Epithelial cell of proximal tubule (primary cell): ENCODE measurements at regions not wholly inside any gene's neighbourhood (a gene's known extent, or its start where the extent isn't known, plus 50 kb on each side); places are given as distances from the start of the nearest gene placed in this dataset.
"Not testable (repeated sequence)": the region's sequence is repeated elsewhere in the genome, so short reads cannot be mapped to it uniquely, and the experiment has no call there.

ENCODE experiments used
- DNase-seq: peaks from one replicate; pipeline ENCODE4 v3.0.0-alpha.2; 2011; ENCODE audit warnings: low read depth
- H3K4me3 ChIP-seq: 2 replicates; pipeline ENCODE4 v1.5.1; 2011; ENCODE audit warnings: low read depth, mild to moderate bottlenecking, low read length
- TF ChIP-seq, protein P1 (sequence below): conservative IDR thresholded peaks from 2 replicates; pipeline ENCODE4 v1.5.1; 2012; ENCODE audit warnings: low read depth, mild to moderate bottlenecking, low read length

DNA sequence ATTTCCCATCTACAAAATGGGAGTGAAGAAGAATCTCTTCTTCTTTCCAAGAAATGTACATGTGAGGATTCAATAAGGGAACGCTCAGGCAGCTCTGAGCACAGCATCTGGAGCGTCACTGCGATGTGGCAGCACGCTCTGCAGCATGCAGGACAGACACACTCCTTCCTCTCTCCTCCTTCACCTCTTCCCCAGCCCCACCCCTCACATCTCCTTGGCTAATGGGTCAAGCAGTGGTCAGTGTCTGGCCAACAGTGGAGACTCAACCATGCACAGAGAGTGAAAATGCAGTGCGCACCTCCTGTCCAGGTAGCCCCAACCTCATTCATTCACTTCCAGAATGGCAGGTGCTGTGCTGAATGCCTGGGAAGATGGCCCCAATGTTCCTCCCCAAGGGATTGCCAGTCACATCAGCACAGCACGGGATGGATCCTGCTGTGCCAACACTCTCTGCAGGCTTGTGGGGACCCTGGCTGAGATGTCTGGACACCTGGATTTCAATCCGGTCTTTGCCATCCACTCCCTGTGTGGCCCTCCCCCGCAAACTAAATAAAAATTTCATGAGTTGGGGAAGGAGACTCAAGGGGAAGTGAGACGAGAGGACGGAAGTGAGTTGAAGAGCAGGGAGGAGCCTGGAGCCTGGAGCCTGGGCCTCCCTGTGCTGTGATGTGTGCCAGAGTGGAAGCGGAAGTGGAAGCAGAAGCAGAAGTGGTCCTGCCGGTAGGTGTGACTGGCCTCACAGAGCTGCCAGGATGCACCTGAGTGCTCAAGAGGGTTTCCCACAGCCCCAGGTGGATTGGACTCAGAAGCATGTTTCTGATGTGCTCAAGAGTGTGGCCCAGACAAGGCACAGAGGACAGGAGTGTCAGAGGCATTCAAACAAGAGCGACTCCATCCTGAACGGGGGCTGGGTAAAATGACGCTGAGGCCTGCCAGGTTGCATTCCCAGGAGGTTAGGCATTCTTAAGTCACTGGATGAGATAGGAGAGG lies 163.9 kb downstream of the SMAD6 start:
- TF ChIP-seq, protein P1, sequence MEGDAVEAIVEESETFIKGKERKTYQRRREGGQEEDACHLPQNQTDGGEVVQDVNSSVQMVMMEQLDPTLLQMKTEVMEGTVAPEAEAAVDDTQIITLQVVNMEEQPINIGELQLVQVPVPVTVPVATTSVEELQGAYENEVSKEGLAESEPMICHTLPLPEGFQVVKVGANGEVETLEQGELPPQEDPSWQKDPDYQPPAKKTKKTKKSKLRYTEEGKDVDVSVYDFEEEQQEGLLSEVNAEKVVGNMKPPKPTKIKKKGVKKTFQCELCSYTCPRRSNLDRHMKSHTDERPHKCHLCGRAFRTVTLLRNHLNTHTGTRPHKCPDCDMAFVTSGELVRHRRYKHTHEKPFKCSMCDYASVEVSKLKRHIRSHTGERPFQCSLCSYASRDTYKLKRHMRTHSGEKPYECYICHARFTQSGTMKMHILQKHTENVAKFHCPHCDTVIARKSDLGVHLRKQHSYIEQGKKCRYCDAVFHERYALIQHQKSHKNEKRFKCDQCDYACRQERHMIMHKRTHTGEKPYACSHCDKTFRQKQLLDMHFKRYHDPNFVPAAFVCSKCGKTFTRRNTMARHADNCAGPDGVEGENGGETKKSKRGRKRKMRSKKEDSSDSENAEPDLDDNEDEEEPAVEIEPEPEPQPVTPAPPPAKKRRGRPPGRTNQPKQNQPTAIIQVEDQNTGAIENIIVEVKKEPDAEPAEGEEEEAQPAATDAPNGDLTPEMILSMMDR: no peak
- no peak for DNase-seq
- H3K4me3 ChIP-seq: no peak overlapping the region

- DNase-seq: no peak
- no peak overlapping the region for H3K4me3 ChIP-seq
- TF ChIP-seq, protein P1: no peak
These were observed 164.6 kb downstream of the SMAD6 start for GRCh38 chr15:66866656-66867055.

GRCh38 chr15:66868918-66869317 lies 166.9 kb downstream of the SMAD6 start:
- H3K4me3 ChIP-seq: no peak overlapping the region
- no peak for DNase-seq
- TF ChIP-seq, protein P1: no peak

DNA sequence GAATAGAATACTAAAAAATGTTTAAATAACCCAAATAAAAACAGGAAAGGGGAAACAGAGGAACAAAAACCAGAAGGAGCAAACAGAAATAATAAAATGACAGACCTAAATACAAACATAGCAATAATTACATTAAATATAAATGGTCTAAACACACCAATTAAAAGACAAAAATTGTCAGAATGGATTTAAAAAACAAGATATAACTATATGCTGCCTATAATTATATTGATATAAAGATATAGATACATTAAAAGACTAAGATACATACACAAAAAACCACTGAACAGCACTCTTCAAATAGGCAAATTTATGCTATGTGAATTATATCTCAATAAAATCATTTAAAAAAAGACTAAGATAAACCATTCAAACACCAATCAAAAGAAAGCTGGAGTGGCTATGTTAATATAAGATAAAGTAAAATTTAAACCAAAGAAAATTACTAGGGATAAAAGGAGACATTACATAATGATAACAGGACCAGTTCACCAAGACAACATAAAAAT lies 168.9 kb downstream of the SMAD6 start:
- DNase-seq: no peak
- TF ChIP-seq, protein P1: no peak
- no peak overlapping the region for H3K4me3 ChIP-seq

- no peak for DNase-seq
- no peak overlapping the region for H3K4me3 ChIP-seq
- TF ChIP-seq, protein P1: no peak
These were observed 170.4 kb downstream of the SMAD6 start for GRCh38 chr15:66872405-66872804.

DNA sequence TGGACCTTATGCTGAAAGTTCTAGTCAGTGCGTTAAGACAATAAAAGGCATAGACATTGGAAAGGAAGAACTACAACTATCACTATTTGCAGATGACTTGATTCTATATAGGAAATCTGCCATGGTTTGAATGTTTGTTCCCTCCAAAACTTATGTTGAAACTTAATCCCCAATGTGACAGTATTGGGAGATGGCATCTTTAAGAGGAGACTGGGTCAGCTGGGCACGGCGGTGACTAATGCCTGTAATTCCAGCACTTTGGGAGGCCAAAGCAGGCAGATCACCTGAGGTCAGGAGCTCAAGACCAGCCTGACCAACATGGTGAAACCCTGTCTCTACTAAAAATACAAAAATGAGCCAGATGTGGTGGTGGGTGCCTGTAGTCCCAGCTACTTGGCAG lies 171.3 kb downstream of the SMAD6 start:
- not testable (repeated sequence) for DNase-seq, H3K4me3 ChIP-seq

DNA sequence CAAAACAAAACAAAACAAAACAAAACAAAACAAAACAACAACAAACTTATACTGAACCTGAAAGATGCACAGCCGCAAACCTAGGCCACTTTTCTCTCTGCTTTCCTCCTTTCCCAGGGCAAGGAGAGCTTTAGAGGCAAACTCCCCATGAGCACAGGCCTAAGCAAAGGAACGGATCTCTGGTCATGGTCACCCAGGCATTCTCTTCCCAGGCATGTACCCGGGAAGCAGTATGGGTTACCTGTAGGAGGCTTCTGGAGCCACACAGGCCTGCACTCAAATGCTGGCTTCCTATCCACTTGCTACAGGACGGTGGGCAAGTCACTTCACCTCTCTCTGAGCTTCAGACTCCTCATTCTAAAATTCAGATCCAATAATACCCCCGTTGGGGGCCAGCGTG lies 171.8 kb downstream of the SMAD6 start:
- no peak for DNase-seq
- TF ChIP-seq, protein P1: no peak
- H3K4me3 ChIP-seq: no peak overlapping the region
